ENCODE measurements at regions not wholly inside any gene's neighbourhood (a gene's known extent, or its start where the extent isn't known, plus 50 kb on each side); places are given as distances from the start of the nearest gene placed in this dataset.

DNA sequence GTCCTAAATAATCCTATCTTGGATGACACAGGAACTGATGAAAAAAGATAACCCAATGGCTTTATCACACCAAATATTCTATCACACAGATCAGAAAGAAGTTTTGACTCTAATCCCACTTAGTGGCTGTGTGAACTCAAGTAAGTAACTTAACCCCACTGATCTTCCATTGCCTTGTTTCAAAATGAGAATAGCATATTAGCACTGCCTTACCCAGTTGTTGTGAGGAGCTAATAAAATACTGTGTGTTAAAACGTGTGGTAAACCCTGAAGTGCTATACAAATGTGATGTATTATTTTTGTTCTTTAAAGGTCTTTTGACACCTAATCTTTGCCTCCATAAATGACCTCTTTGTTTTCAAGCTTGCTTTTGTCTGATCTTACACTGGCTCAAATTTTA lies 60.9 kb upstream of the ARID2 start:
- DNase-seq (no peak), ATAC-seq (no peak)
- Histone ChIP-seq H3K36me3 (ENCODE audit: insufficient read depth in 1 of 2, low read depth in 1 of 2) (no peaks in the 10 kb centered on the region), H3K27me3 (ENCODE audit: insufficient read depth in 3 of 3, low read length in 2 of 3) (no peaks in the 10 kb centered on the region), H3K4me1 (peaks cover 25% of the 10 kb centered on the region), H3K27ac (no peak overlapping the region), H3K4me3 (no peak overlapping the region), H3K9me3 (no peaks in the 10 kb centered on the region)
- TF ChIP-seq, protein P1, sequence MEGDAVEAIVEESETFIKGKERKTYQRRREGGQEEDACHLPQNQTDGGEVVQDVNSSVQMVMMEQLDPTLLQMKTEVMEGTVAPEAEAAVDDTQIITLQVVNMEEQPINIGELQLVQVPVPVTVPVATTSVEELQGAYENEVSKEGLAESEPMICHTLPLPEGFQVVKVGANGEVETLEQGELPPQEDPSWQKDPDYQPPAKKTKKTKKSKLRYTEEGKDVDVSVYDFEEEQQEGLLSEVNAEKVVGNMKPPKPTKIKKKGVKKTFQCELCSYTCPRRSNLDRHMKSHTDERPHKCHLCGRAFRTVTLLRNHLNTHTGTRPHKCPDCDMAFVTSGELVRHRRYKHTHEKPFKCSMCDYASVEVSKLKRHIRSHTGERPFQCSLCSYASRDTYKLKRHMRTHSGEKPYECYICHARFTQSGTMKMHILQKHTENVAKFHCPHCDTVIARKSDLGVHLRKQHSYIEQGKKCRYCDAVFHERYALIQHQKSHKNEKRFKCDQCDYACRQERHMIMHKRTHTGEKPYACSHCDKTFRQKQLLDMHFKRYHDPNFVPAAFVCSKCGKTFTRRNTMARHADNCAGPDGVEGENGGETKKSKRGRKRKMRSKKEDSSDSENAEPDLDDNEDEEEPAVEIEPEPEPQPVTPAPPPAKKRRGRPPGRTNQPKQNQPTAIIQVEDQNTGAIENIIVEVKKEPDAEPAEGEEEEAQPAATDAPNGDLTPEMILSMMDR (IDR thresholded peaks at IDR 0.05) = no peak
- intact Hi-C loops (cut with DNase I) = no loop called here
- 19 to 39% (median 26%) methylated on average over 1 of the region's 1 CpG for WGBS, 3 donors

DNA sequence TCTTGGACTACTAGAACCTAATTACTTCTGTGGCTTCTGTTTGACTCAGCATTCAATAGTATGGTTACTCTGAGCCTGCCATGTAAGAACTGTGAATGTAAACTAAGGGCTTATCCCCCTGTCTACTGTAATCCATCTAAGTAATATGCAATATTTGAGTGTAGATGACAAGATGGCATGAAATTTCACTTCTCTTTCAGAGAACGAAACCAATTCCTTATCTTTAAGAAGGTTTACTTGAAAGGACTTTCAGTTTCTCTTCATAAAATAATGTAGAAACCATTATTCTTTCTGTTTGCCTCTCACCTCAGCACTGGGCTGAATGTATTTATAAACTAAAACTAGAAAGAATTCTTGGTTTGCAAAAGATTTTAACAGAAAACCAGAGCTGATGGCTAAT lies 60.4 kb upstream of the ARID2 start:
- Histone ChIP-seq H3K36me3 (ENCODE audit: insufficient read depth in 1 of 2, low read depth in 1 of 2) (no peaks in the 10 kb centered on the region), H3K27ac (peak overlapping the region; percentile 83), H3K4me1 (peaks cover 25% of the 10 kb centered on the region), H3K9me3 (no peaks in the 10 kb centered on the region), H3K4me3 (no peak overlapping the region), H3K27me3 (ENCODE audit: insufficient read depth in 3 of 3, low read length in 2 of 3) (no peaks in the 10 kb centered on the region)
- TF ChIP-seq, protein P1 (IDR thresholded peaks at IDR 0.05) = no peak
- DNase-seq (no peak), ATAC-seq (no peak)
- WGBS, 3 donors = 72 to 83% (median 81%) methylated on average over 1 of the region's 1 CpG
- intact Hi-C loops (cut with DNase I) = no loop called here

DNA sequence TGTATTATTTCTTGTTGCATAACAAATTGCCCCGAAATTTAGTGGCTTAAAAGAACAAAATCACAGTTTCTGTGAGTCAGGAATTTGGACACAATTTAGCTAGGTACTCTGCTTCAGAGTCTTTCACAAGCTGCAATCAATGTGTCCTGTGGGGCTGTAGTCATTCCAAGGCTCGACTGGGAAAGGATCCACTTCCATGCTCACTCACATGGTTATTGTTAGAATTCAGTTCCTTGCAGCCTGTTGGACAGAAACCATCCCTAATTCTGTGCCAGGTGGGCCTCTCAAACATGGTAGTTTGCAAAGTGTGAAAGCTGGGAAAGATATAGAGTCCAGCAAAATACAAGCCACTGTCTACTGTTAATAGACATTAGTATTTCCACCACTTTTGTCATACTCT lies 59.7 kb upstream of the ARID2 start:
- Histone ChIP-seq H3K27me3 (ENCODE audit: insufficient read depth in 3 of 3, low read length in 2 of 3) (no peaks in the 10 kb centered on the region), H3K4me1 (peaks cover 30% of the 10 kb centered on the region), H3K36me3 (ENCODE audit: insufficient read depth in 1 of 2, low read depth in 1 of 2) (no peaks in the 10 kb centered on the region), H3K27ac (peak overlapping the region; percentile 83), H3K4me3 (no peak overlapping the region), H3K9me3 (no peaks in the 10 kb centered on the region)
- intact Hi-C loops (cut with DNase I) = loop anchor here in 1 of 2 donors (5.0 kb wide), 2 partner anchors 38 to 58 kb away; partner anchors contain the start of gene ARID2
- TF ChIP-seq, protein P1 (IDR thresholded peaks at IDR 0.05) = no peak
- 40 to 48% (median 43%) methylated on average over 2 of the region's 2 CpGs for WGBS, 3 donors
- no peak for DNase-seq
- peak in 3 of 4 donors; percentile 51 to 81 (median 63) for ATAC-seq

DNA sequence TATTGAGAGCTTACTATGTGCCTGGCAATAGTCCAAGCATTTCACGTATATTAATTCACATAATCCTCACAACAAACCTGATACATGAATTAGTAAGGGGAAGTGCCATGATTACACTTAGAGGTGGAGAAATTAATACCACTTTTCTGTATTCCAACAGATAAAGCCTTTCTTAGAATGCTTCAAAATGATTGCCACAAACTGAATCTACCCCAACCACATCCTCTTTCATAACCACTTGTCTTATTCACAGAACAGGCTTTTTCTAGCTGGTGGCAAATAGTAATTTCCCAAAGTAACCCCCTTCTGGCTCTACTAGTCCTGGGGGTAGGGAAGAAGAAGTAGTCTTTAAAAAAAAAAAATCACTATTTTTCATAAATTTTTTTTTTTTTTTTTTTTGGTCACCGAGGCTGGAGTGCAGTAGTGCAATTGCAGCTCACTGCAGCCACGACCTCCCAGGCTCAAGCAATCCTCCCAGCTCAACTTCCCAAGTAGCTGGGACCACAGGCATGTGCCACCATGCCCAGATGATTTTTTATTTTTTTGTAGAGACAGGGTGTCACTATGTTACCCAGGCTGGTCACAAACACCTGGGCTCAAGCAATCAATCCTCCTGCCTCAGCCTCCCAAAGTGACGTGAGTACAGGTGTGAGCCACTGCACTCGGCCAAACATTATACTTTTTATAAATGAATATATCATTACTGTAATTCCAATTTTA lies 59.0 kb upstream of the ARID2 start:
- DNase-seq = no peak
- TF ChIP-seq, protein P1 (IDR thresholded peaks at IDR 0.05) = no peak
- WGBS, 3 donors = 72 to 80% (median 74%) methylated on average over 5 of the region's 5 CpGs
- Histone ChIP-seq H3K27ac (peak overlapping the region; percentile 83), H3K27me3 (ENCODE audit: insufficient read depth in 3 of 3, low read length in 2 of 3) (no peaks in the 10 kb centered on the region), H3K4me3 (no peak overlapping the region), H3K36me3 (ENCODE audit: insufficient read depth in 1 of 2, low read depth in 1 of 2) (no peaks in the 10 kb centered on the region), H3K4me1 (peaks cover 30% of the 10 kb centered on the region), H3K9me3 (no peaks in the 10 kb centered on the region)
- ATAC-seq = peak in 1 of 4 donors; percentile 11
- intact Hi-C loops (cut with DNase I) = loop anchor here in 1 of 2 donors (5.0 kb wide), 2 partner anchors 37 to 57 kb away; partner anchors contain the start of gene ARID2
